ENCODE measurements at regions not wholly inside any gene's neighbourhood (a gene's known extent, or its start where the extent isn't known, plus 50 kb on each side); places are given as distances from the start of the nearest gene placed in this dataset.
A peak's percentile ranks its signal among the peaks of the same experiment; 100 is the strongest.
"Not testable (repeated sequence)": the region's sequence is repeated elsewhere in the genome, so short reads cannot be mapped to it uniquely, and the experiment has no call there.

DNA sequence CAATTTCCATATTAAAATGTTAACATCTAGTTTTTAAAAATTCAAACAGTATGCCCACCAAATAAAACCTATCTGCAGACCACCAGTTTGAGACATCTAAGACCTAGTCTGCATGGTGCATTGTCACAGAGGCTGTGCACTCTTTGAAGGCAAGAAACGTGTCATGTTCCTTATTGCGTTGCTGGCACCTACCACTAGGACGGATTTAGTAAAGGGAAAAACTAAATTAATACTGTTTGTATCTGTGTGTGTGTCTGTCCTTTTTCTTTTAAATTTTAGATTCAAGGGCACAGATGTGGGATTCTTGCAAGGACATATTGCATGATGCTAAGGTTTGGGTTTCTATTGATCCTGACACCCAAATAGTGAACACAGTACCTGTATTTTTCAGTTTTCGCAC lies 481.4 kb downstream of the UQCRFS1 start:
- no peak for DNase-seq (ENCODE audit: low spot score)

DNA sequence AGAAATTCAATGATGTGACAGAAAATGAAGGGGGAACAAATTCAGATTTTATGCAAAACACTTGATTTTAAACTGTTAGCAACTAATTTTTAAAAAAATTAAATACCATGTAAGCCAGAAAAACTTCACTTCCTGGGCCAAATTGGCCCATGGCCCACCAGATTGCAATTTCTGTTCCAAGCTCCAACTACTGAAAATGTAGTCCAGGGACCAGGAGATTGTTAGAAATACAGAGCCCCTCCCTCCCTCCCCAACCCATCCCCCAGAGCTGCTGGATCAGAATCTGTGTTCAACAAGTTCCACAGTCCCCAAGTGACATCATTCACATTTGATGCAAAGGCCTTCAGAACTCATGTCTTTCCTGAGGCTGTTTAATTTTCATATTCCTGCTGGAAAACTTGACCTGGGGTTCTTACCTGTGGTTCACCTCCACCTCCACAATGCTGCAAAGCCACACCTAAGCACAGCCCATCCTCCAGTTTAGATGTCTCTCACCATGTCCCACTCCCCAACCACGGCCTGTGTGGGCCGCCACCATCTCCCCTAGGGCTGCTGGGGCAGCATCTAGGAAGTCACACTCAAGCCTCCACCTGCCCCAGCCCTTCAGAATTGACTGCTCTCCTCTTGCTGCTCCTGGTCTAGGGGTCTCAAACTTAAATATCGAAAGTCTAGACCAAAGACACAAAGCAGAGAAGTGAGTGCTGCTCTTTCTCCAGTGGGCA lies 482.0 kb downstream of the UQCRFS1 start:
- DNase-seq (ENCODE audit: low spot score), result no peak

DNA sequence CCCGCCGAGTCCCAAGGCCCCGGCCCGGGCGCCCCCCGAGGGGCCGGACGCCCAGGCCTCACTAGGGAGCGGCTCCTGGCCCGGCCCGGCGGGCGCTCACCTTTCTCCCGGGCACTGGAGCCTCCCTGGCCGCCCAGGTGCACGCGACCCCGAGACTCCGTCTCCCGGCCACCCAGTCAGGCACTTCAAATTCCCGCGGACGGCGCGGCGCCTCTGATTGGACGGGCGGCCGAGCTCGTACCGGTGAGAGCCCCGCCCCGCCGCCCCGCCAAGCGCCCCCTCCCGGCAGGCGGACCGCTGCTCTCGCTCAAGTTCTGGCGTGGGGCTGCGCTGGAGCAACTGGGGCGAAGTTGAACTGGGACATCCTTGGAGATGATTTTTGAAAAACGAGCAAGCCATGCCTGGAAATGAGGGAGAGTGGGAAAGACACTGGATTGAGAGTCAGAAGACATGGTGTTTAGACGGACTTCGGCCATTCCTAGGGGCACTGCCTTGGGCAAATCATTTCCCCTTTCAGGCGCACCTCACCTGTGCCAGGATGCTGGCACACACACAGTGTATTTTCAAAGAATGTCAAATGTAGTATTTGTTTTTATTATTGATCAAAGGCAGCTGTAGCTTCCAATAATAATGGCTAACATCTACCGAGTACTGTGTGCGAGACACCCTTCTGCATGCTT lies 485.3 kb downstream of the UQCRFS1 start:
- DNase-seq (ENCODE audit: low spot score), result no peak

DNA sequence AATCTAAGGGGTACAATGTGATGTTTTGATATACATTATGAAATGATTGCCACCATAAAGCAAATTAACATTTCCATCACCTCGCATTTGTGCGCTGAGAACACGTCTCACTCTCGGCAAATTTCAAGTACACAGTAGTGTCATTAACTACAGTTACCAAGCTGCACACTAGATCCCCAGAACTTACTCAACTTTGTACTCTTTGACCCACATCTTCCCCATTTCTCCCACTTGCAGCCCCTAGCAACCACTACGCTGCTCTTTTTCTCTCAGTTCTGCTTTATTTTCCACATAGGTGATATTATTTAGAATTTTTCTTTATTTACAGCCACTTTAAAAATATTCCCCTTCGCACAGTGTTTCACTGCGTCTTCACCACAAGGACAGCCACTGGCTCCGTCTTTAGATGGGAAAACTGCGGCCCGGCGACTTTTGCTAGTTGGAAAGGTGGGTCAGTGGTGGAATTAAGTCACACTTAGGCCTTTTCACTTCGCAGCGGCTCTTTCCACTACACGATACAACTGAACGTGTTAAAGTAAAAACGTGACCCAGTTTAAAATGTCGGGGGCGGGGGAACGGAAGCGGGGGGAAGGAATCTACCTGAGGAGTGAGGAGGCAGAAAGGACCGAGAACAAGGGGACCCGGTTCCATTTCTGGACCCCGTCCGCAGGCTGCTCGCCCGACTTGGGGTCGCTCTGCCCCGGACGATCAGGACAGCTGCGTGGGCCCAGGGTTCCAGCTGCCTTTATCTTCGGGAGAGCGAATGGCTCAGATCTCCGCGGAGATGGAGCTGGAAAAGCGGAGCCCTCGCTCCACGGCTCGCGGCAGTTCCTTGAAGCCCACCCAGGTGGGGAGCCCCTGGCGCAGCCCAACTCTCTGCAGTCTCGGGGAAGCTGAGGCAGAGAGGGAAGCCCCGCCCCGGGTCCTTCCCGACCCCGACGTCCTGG lies 486.1 kb downstream of the UQCRFS1 start:
- DNase-seq (ENCODE audit: low spot score), result no peak

DNA sequence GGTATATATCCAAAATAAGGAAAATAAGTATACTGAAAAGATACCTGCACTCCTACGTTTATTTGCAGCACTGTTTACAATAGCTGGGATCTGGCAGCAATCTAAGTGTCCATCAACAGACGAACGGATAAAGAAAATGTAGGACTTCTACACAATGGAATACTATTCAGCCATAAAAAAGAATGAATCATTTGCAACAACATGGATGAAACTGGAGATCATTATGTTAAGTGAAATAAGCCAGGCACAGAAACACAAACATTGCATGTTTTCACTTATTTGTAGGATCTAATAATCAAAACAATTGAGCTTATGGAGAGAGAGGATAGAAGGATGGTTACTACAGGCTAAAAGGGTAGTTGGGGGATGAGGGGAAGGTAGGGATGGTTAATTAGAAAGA lies 494.0 kb downstream of the UQCRFS1 start:
- no peak for DNase-seq (ENCODE audit: low spot score)

DNA sequence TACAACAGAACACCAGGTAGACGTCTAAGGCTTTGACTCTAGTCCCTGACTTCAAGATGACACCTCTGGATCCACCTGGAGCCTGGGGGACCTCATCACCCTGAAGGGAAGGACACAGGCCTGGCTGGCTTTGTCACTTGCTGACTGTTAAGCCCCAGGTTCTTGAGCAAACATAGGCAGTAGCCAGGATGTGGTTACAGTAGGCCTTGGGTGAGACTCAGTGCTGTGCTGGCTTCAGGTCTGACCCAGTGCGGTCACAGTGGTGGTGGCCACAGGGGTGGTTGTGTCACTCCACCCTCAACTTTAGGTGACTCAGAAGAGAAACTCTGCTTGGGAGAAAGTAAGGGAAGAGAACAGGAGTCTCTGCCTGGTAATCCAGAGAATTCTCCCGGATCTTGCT lies 497.8 kb downstream of the UQCRFS1 start:
- no peak for DNase-seq (ENCODE audit: low spot score)

DNA sequence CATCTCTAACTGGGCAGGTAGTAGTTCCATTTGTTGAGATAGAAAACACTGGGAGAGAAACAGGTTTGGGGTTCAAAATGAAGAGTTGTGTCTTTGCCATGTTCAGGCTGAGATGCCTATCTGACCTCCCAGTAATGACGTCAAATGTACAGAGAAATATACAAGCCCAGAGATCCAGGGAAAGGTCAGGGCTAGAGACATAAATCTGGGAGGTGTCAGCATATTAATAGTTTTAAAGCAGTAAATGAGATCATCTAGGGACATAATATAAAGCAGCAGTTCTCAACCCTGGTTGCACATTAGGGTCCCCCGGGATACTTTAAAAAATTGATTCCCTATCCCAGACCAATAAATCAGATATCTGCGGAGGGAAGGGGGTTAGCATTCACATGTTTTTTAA lies 501.5 kb downstream of the UQCRFS1 start:
- no peak for DNase-seq (ENCODE audit: low spot score)

DNA sequence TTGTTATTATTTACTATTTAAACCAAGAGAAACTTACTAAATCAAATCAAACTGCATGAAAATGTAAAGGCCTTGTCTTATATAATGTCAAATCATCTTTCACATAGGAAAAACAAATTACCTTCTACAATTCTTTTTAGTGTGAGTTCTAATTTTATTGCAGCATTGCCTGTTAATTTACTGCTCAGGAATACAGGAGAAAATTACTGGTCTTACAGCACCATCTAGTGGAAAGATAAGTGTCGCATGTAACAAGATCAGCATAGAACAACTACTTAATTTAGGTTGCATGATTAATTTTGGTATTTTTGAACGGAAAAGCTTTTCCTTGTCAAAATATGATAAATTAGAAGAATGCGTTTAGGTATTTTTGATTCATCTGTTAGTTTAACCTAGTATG lies 502.7 kb downstream of the UQCRFS1 start:
- DNase-seq (ENCODE audit: low spot score), result peak; percentile 30

DNA sequence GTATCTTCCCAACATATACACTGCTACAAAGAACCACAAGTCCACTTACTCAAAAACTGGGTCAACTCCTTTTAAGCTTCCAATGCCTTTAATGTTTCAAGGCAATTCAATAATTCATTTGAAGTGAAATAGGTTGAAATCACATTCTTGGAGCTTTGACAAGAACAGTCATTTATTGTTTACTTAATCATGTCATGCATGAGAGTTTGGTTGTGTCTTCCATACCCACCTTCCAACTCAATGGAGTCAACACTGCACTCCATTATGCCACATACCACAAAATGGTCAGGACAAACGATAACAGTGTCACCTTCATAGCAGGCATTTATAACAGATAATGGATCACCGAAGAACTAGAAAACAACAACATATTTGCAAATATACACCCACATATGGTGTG lies 506.3 kb downstream of the UQCRFS1 start:
- DNase-seq (ENCODE audit: low spot score), result no peak

DNA sequence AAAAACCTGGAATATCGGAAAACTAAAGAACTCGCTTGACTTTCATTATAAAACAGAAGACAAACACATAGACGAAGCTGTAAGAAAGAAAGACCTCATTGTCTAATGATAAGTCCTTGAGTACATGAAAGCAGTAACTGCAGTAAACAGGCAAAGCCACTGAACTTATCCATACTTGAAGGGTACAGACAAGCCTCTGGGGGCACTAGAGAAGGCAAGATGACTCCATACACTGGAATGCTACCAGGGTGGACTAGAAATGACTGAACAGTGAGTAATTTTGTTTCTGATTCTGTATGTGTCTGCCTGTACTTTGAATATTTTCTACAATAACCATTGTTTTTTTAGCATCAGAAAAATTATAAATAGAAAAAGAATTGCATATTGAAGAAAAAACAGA lies 507.9 kb downstream of the UQCRFS1 start:
- DNase-seq (ENCODE audit: low spot score), result peak; percentile 88

DNA sequence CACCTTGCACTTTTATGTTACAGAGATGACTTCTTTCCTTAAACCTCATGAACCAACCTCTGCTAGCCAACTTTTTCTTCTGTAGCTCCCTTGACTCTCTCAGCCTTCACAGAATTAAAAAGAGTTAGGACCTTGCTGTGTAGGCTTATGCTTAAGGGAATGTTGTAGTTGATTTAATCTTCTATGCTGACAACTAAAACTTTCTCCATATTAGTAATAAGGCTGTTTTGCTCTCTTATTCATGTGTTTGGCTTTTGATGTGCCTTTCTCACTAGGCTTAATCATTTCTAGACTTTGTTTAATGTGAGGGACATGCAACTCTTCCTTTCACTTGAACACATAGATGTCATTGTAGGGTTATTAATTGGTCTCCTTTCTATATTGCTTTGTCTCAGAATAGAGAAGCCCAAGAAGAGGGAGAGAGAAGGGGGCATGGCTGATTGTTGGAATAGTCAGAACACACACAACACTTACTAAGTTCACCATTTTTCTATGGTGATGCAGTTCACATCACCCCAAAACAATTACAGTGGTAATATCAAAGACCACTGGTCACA lies 509.5 kb downstream of the UQCRFS1 start:
- no peak for DNase-seq (ENCODE audit: low spot score)

DNA sequence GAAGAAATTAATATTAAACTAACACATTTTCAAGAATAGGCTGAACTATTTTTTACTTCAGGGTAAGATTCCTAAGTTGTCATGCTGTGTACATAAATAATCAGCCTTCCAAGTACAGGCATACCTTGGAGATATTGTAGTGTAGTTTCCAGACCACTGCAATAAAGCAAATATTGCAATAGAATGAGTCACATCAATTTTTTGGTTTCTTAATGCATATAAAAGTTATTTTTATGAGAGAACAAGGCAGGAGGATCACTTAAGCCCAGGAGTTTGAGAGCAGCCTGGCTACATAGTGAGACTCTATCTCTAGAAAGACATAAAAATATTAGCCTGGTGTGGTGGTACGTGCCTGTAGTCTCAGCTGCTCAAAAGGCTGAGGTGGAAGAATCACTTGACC lies 511.5 kb downstream of the UQCRFS1 start:
- DNase-seq (ENCODE audit: low spot score), result no peak

DNA sequence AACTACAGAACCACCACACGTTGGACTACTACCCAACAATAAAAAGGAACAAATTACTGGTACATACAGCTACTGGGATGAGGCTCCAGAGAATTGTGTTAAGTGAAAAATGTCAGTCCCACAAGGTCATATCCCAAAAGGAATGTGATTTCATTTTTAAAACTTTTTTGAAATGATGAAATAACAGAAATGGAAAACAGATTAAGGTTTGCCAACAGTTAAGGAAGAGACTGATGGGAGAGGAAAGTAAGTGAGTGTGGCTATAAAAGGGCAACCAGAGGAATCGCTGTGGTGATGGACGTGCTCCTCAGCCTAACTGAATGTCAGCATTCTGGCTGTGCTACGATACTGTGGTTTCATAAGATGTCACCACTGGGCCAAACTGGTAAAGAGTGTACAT lies 512.8 kb downstream of the UQCRFS1 start:
- no peak for DNase-seq (ENCODE audit: low spot score)

DNA sequence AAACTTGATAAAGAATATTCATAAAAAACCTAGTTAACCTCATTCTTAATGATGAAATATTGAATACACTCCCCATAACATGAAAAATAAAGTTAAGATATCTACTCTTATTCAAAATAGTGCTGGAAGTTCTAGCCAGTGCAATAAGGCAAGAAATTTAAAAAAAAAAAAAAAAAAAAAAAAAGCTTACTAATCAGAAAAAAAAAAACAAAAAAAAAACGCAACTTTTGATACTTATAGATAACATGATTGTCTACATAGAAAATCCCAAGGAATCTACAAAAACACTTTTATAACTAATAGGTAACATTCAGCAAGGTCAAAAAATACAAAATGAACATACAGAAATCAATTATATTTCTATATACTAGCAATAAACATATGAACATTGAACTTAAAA lies 515.6 kb downstream of the UQCRFS1 start:
- DNase-seq (ENCODE audit: low spot score), result no peak

DNA sequence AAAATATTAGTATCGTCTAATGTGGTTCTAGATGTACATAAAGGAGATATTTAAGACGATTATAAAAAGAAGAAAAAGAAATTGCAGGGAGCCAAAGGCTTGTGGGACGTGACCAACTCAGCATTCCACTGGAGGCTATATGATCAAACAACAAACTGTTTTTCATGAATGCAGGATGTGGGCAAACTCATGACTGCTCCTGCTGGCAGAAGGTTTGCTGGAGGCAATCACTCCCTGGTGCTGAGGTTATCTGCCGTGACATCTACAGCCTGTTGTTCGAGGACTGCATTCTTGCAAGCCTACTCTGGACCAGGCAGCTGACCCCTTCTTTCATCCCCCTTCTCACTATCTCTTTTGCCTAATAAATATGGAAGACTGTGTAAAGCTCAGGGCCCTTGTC lies 518.1 kb downstream of the UQCRFS1 start:
- peak; percentile 24 for DNase-seq (ENCODE audit: low spot score)

DNA sequence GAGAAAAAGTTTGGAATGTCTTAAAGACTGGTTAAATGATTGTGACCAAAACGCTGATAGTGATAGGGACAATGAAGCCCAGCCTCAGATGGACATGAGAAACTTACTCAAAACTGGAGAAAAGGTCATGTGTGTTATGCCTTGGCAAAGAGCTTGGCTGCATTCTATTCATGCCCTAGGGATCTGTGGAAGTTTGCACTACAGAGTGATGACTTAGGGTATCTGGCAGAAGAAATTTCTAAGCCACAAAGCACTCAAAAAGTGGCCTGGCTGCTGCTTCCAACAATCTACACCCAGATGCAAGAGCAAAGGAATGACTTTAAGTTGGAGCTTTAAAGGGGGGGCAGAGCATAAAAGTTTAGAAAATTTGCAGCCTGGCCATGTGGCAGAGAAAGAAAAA lies 521.3 kb downstream of the UQCRFS1 start:
- no peak for DNase-seq (ENCODE audit: low spot score)

DNA sequence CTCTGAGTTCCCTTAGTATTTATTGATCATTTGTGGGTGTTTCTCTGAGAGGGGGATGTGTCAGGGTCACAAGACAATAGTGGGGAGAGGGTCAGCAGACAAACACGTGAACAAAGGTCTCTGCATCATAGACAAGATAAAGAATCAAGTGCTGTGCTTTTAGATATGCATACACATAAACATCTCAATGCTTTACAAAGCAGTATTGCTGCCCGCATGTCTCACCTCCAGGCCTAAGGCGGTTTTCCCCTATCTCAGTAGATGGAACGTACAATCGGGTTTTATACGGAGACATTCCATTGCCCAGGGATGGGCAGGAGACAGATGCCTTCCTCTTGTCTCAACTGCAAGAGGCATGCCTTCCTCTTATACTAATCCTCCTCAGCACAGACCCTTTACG lies 523.5 kb downstream of the UQCRFS1 start:
- not testable (repeated sequence) for DNase-seq (ENCODE audit: low spot score)

DNA sequence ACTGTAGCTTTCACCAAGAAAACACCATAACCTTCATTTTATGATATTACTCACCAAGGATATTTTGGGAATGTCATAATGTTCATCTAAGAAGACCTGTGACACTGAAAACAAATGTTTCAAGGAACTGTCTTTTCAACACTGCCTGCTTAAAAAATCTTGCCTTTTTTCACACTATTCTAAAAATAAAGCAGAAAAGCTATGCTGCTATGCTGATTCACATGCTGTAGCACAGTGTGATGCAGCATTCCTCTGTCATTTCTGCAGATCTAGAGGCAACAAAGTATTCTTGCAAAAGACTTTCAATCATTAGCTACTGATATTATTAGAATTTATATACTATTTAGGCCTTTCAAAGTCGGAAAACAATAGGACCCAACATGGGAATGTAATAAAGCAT lies 525.7 kb downstream of the UQCRFS1 start:
- DNase-seq (ENCODE audit: low spot score), result no peak

DNA sequence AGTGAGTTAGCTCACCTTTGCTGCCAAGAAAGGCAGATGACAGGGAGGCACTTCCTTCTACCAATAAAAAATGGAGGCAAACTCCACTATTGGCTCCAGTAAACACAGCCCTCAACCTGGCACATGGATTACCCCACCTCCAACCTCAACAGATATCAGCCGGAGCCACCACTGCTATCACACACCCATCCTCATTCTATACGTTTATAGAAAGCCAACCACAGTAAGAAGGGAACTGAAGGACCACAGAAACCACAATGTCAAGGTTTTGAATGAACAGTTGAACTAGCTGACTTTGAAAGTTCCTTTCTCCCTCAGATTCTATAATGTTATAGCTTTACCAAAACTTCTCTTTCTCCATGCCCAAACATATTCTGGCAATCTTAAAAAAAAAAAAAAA lies 526.2 kb downstream of the UQCRFS1 start:
- no peak for DNase-seq (ENCODE audit: low spot score)

DNA sequence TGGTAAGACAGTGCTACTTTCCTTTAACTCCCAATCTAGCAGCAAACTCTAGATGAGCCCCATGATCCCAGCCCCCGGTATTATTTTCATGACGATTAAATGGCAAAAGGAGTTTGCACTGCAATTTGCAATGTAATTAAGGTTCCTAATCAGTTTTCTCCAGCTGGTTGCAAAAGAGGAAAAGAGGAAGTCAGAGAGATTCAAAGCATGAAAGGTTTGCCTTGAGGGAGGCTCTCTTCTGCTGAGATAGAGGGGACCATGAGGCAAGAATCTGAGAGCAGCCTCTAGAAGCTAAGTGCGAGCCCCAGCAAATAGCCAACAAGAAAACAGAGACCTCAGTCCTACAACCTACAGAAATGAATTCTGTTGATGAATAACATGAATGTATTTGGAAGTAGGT lies 527.1 kb downstream of the UQCRFS1 start:
- DNase-seq (ENCODE audit: low spot score), result no peak

DNA sequence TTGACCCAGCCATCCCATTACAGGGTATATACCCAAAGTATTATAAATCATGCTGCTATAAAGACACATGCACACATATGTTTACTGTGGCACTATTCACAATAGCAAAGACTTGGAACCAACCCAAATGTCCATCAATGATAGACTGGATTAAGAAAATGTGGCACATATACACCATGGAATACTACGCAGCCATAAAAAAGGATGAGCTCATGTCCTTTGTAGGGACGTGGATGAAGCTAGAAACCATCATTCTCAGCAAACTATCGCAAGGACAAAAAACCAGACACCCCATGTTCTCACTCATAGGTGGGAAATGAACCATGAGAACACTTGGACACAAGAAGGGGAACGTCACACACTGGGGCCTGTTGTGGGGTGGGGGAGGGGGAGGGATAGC lies 527.9 kb downstream of the UQCRFS1 start:
- DNase-seq (ENCODE audit: low spot score), result not testable (repeated sequence)

DNA sequence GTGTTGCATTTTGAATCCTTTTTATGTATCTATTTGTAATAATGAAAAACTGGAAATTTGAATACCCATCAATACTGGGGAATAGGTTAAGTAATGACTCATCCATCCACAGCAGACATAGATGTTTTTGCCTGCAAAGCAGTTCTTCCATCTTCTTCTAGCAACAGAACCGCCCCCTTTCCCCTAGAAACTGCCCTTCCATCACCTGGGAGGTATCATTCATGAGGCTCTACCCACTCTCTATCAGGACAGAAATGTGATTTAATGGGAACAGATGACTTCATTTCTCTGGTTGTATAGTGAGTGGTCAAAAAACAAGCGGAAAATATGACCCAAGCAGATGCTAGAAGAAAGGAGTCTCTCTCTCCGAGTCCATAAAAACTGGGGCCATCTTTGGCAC lies 532.8 kb downstream of the UQCRFS1 start:
- DNase-seq (ENCODE audit: low spot score), result no peak

DNA sequence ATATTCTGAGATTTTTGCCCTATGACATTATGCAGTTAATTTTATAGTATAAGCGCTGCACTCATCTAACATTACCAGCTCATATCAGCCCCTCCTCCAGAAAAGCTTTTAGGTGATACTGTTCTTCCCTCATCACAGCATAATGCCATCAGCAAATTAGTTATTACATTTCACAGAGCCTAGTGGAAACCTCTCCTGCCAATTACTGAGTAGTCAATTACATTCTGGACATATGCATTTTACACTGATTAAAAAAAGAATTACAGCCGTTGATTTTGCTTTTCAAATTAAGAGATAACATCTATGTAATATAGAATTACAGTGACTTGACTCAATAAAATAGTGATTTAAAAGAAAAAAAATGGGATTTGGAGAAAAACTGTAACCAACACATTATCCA lies 542.1 kb downstream of the UQCRFS1 start:
- no peak for DNase-seq (ENCODE audit: low spot score)
